D341Med (cell line): ENCODE measurements at regions not wholly inside any gene's neighbourhood (a gene's known extent, or its start where the extent isn't known, plus 50 kb on each side); places are given as distances from the start of the nearest gene placed in this dataset.

ENCODE experiments used
- DNase-seq: peaks from one replicate; pipeline ENCODE4 v3.0.0; 2012; ENCODE audit warnings: low spot score

DNA sequence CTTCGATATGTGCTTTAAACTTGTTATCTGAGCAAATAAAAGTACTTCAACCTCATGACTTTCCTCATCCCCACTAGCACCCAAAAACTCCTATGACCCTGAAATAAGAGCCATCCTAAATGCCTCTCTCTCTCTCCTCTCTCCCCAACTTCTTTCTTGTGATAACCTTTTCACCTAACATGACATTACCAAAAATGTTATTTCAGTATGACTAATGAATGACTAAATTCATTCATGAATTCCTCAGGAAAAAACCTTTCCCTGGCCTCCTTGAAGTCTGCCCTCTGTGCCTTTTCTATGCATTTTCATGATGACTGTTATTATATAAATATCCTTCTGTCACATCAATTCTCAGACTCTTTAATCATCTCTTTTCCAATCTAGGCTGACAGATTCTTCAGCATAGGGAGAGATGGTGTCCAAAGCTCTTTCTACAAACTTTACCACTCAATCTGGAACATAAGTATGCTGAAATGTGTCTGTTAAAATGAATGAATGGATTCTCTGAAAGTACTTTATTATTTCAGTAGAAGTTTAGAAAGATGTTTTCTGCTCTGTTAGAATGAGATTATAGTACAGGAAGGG, 114.3 kb upstream of the GGTLC1 start:
- no peak for DNase-seq

GRCh38 chr20:24102290-24102689, 113.7 kb upstream of the GGTLC1 start:
- DNase-seq = peak; percentile 60

DNA sequence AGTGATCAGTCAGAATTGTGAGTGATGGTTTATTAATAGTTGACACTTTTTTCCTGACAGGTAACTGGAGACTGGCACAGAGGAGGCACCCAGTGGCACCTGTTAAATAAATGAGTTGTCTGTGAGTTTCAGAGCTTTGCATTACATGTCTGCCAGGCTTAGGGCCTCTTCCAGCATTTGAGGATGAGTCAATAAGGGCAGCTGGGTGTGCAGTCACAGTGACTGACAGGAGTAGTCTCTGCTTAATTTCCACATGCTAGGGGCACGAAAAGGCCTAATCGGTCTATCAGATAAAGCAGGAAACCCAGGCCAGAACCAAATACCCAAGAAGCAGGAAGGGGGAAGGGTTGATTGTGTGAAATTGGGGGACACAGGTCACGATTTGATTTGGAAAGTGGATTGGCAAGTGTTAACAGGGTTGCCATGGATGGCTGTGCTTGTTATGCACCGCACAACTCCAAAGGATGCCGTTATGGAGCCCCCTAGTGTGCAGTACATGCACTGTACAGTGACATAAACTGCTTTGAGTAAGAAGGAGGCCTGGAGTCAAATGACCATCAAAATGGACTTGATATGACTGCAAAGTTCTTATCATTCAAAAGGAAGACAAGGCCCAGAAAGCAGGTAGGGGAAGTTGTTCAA, 111.9 kb upstream of the GGTLC1 start:
- DNase-seq = peak; percentile 64

DNA sequence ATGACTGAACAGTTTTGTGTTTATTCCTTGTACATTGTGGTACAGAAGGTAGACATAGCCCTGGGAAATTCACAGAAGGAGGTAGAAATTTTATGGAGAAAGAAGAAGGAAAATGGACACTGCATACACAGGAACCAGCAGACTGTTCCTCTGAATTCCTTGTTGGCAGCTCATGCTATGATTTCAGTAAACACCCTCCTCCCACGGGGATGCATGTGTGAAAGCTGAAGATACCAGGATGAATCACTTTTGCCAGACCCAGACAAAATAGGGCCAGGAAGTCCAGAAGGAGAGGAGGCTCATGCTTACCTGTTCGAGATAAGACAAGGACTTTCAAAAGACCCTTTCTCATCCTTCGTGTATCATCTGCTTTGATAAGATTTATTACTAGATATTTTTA, 110.3 kb upstream of the GGTLC1 start:
- no peak for DNase-seq

- DNase-seq = no peak
Measured at GRCh38 chr20:24097506-24098245, 109.1 kb upstream of the GGTLC1 start.

GRCh38 chr20:24096864-24097450, 108.4 kb upstream of the GGTLC1 start:
- DNase-seq = no peak

GRCh38 chr20:24096264-24096663, 107.7 kb upstream of the GGTLC1 start:
- no peak for DNase-seq

DNA sequence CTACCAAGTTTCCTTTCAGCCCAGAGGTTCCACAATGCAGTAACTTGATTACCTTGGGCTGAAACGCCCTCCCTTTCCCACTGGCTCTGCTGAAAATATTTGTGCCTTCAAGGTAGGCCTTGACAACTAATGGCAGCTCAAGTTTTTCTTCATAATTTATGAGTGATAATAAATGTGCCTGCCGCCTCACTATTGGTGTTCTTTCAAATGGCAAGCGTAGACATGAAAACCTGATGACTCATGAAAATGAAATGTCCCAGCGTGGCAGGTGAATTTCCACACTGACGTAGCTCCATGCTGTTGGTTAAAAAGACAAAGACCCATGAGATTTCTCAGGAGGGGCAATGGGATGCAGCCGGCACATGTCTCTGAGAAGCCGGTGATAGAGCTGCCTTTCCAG, 107.2 kb upstream of the GGTLC1 start:
- DNase-seq = no peak

DNA sequence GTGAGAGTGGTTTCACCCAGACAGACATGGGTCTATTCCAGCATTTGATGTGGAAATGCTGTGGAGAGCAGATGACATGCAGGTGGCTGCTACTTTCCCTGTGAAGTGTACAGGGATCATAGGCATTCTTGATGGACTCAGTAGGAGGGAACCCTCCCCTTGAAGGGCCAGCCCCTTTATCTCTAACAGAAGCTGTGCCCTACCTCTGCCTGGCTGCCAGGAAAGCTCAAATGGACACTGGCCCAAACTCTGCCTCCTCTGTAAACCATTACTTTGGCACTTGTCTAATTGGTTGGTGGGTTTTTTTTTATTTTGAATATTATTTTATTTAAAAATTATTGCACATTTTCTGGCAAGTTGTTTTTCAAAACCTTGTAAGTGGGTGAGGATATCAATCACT, 106.7 kb upstream of the GGTLC1 start:
- no peak for DNase-seq

DNA sequence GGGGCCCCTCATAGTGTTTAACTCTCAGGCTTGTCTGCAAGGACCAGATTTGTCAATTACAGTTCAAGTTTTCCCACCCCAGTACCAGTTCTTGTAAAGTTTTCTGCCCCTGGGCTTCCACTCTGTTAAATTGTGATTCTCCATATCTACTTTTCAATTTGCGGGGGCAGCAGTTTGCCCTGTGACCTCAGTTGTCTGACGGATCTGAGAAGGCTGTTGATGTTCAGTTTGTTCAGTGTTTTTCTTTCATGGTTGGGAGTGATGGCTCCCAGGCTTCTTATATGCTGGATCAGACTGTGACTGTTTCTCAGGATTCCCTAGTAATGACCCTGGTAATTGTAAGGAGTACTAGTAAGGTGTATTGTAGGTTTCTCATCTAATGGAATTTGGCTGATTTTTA, 101.0 kb upstream of the GGTLC1 start:
- DNase-seq = no peak

DNA sequence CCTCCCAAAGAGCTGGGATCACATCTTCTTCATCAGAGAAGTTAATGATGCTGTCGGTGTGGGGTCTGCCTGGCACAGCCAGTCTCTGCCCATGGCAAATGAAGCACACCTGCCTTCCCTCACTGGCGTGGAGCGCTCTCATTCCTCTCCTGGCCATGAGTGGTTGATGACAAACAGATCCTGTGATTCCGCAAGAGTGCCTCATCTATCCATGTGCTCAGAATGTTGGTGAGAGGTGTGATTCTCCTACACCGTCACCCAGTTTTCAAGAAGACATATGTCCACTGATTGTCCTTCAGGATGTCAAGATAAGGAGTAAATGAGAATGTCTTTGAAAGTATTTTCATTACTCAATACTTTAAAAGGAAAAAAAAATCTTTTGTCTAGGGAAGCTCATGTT, 97.5 kb upstream of the GGTLC1 start:
- no peak for DNase-seq

DNA sequence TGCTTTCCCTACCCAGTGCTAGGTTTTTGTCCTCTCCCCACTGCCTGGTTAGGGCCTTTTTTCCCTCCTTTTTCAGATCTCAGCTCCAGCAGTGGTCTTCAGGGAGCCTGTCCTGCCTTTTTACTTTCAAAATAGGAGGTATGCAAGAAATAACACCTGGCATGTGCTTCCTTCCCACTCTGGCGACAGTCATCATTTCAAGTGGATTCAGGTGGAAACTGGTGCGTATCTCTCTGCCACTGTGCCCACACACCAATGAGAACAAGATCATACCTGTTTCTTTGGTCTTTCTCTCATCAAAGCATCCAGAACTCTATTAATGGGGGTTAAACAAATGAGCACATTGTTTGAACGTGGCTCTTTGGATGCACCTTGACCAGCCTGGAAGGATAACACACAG, 95.7 kb upstream of the GGTLC1 start:
- DNase-seq = no peak

DNA sequence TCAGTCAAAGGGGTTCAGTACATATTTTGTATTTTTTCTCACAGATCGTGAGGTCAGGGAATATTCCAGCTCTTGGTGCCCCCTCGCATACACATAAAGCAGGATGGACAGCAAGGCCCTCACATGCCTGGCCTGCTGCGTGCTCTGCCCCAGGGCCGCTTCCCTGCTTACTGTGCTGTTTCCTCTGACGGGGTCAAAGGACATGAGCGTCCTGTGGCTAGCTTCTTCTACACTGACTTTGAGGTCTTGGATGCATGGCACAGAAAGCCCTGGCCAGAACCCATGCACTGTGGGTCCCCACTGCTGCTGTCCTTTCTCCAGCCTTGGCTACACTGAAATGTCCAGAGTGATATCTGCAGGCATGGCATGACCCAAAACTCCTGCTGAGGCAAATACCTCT, 92.5 kb upstream of the GGTLC1 start:
- no peak for DNase-seq

GRCh38 chr20:24079661-24080412, 91.3 kb upstream of the GGTLC1 start:
- DNase-seq = no peak

- no peak for DNase-seq
Measured at GRCh38 chr20:24077145-24077544, 88.6 kb upstream of the GGTLC1 start.

- no peak for DNase-seq
Measured at GRCh38 chr20:24070679-24071078, 82.1 kb upstream of the GGTLC1 start.

DNA sequence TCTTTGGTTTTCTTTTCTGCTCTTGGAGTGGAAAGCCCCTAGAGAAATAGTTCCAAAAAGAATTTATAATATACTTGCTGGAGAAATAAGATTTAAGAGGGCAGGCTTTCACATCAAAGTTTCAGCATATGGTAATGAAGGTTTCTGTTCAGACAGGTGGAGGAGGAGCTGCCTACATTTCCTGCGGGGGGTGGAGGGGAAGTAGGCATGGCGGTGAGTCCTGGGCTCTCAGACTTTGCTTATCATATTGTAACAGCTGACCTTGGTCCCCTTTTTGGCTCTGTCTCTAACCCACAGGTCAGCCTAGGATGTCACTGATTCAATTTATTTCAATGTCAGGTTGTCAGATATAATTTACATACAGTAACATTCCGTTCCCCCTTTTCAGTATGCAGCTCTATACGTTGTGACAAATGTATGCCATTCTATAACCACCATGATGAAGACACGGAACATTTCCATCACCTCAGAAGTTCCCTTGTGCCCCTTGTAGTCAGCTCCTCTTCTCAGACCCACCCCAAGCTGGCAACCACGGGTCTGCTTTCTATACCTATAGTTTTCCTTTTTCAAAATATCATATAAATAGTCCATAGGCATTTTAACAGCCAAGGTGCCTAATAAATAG, 77.6 kb upstream of the GGTLC1 start:
- DNase-seq = no peak

GRCh38 chr20:24064915-24065314, 76.3 kb upstream of the GGTLC1 start:
- DNase-seq = no peak

DNA sequence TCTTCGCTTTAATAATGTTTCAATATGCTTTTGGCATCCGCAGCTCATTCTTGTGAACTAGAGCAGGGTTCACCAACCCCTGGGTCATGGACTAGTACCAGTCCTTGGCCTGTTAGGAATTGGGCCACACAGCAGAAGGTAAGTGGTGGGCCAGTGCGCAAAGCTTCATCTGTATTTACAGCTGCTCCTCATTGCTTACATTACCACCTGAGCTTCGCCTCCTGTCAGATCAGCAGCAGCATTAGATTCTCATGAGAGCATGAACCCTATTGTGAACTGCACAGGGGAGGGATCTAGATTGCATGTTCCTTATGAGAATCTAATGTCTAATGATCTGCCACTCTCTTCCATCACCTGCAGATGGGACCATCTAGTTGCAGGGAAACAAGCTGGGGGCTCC, 75.5 kb upstream of the GGTLC1 start:
- DNase-seq = no peak

- DNase-seq = no peak
Measured at GRCh38 chr20:24063100-24063499, 74.5 kb upstream of the GGTLC1 start.

DNA sequence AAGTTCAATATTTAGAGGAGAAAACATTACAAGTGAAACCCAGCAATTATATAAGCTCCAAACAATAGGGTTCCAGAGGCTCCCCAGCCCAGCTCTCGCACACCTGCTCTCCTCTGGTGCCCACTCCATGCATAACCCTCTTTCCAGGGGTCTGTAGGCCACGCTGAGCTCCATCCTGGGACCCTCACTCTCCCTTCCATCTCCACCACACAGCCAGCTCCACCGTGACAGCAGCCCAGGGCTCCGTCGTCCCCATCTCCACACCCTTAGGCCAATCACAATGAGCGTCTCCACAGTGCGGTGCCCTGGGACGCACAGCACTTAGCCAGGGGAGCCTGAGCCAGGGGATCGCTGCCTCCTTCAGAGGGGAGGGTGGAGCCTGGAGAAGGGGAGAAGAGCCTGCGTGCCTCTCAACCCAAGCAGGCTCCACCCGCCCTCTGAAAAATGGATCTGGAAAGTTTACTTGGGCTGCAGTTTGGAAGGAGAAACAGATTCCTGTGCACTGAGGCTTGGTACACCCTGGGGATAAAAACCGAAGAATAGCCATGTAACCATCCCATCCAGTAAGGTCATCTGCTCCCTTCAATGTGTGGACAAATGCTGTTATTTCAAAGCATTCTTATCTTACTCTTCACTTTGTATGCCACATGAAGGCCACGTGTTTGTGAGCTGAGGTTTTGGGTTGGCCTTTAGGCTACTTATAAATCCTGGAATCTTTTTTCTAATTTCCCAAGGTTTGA, 72.4 kb upstream of the GGTLC1 start:
- no peak for DNase-seq
